Spinal cord (tissue), 9 donors: ENCODE measurements at regions not wholly inside any gene's neighbourhood (a gene's known extent, or its start where the extent isn't known, plus 50 kb on each side); places are given as distances from the start of the nearest gene placed in this dataset.

ENCODE experiments used
- DNase-seq, 6 donors: peaks; one replicate each; pipeline versions ENCODE4 v3.0.0 to v3.0.0-alpha.2; 2013 to 2015; ENCODE audit warnings: low spot score in 6 of 6, low read depth in 4 of 6
- H3K27ac ChIP-seq: one replicate; pipeline ENCODE4 v1.5.1; 2013; ENCODE audit warnings: low read depth, low read length, control low read depth
- H3K27me3 ChIP-seq: one replicate; pipeline ENCODE4 v1.6.1; 2013; ENCODE audit warnings: low read length; ENCODE audit not compliant: control insufficient read depth, insufficient read depth
- H3K36me3 ChIP-seq: one replicate; pipeline ENCODE4 v1.6.1; 2013; ENCODE audit warnings: low read length; ENCODE audit not compliant: control insufficient read depth, insufficient read depth
- H3K4me1 ChIP-seq: one replicate; pipeline ENCODE4 v1.6.1; 2013; ENCODE audit warnings: low read length; ENCODE audit not compliant: control insufficient read depth, insufficient read depth
- H3K4me3 ChIP-seq: one replicate; pipeline ENCODE4 v1.5.1; 2013; ENCODE audit warnings: low read depth, low read length, control low read depth
- H3K9me3 ChIP-seq: one replicate; pipeline ENCODE4 v1.6.1; 2013; ENCODE audit warnings: low read length; ENCODE audit not compliant: control insufficient read depth, insufficient read depth
- WGBS: methylation state at CpG from one replicate; pipeline ENCODE4 v1.1.5; 2013; ENCODE audit warnings: missing lambda C conversion rate; ENCODE audit not compliant: insufficient coverage; 5-methylcytosine and 5-hydroxymethylcytosine counted together
- donor health status: healthy.

- Histone ChIP-seq H3K27ac (no peak overlapping the region), H3K36me3 (no peaks in the 10 kb centered on the region), H3K27me3 (no peaks in the 10 kb centered on the region), H3K9me3 (no peaks in the 10 kb centered on the region), H3K4me1 (no peaks in the 10 kb centered on the region), H3K4me3 (no peak overlapping the region)
- no peak for DNase-seq
- no CpG with 5 or more reads among the region's 1 CpG for WGBS
These were observed 265.3 kb upstream of the PLEKHG7 start for GRCh38 chr12:92437452-92437851.

GRCh38 chr12:92436856-92437255, 265.9 kb upstream of the PLEKHG7 start:
- no peak overlapping the region for H3K27ac ChIP-seq
- H3K27me3 ChIP-seq, result no peaks in the 10 kb centered on the region
- no peaks in the 10 kb centered on the region for H3K36me3 ChIP-seq
- no peak overlapping the region for H3K4me3 ChIP-seq
- H3K9me3 ChIP-seq, result no peaks in the 10 kb centered on the region
- H3K4me1 ChIP-seq, result no peaks in the 10 kb centered on the region
- DNase-seq, result no peak
- WGBS, result 100% methylated on average over 2 of the region's 2 CpGs

- Histone ChIP-seq H3K27ac (no peak overlapping the region), H3K4me1 (no peaks in the 10 kb centered on the region), H3K4me3 (no peak overlapping the region), H3K36me3 (no peaks in the 10 kb centered on the region), H3K9me3 (no peaks in the 10 kb centered on the region), H3K27me3 (no peaks in the 10 kb centered on the region)
- no peak for DNase-seq
- 71% methylated on average over 1 of the region's 1 CpG for WGBS
These were observed 268.2 kb upstream of the PLEKHG7 start for GRCh38 chr12:92434607-92435025.

GRCh38 chr12:92432724-92433441, 269.9 kb upstream of the PLEKHG7 start:
- Histone ChIP-seq H3K4me3 (no peak overlapping the region), H3K4me1 (no peaks in the 10 kb centered on the region), H3K9me3 (no peaks in the 10 kb centered on the region), H3K27ac (no peak overlapping the region), H3K36me3 (no peaks in the 10 kb centered on the region), H3K27me3 (no peaks in the 10 kb centered on the region)
- WGBS, result 100% methylated on average over 1 of the region's 4 CpGs
- no peak for DNase-seq

- Histone ChIP-seq H3K4me3 (no peak overlapping the region), H3K9me3 (no peaks in the 10 kb centered on the region), H3K36me3 (no peaks in the 10 kb centered on the region), H3K27me3 (no peaks in the 10 kb centered on the region), H3K4me1 (no peaks in the 10 kb centered on the region), H3K27ac (no peak overlapping the region)
- WGBS, result 61% methylated on average over 2 of the region's 5 CpGs
- DNase-seq, result no peak
These were observed 271.6 kb upstream of the PLEKHG7 start for GRCh38 chr12:92431146-92431545.

GRCh38 chr12:92426332-92426731, 276.5 kb upstream of the PLEKHG7 start:
- no peak for DNase-seq
- Histone ChIP-seq H3K9me3 (no peaks in the 10 kb centered on the region), H3K36me3 (no peaks in the 10 kb centered on the region), H3K27ac (no peak overlapping the region), H3K4me1 (no peaks in the 10 kb centered on the region), H3K4me3 (no peak overlapping the region), H3K27me3 (no peaks in the 10 kb centered on the region)

DNA sequence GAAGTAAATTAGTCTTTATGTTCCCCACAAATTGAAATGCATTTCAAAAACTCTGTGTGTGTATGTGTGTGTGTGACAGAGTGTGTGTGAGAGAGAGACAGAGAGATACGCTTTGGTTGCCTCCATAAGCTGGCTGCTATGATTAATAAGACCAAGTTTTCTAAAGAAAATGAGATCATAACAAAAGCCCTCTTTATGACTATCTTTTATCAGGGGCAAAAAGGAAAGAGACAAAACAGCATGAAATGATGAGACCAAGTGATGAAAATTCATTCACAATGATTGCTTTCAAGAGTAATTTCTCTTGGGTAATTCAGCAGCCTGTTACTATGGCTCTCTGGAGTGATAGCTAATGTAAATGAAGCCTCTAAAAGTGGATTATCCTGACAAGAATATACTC, 277.6 kb upstream of the PLEKHG7 start:
- H3K4me3 ChIP-seq, result no peak overlapping the region
- WGBS, result no CpG with 5 or more reads among the region's 1 CpG
- no peaks in the 10 kb centered on the region for H3K9me3 ChIP-seq
- DNase-seq, result peak in 4 of 6 donors; percentile 17 to 95 (median 27)
- H3K4me1 ChIP-seq, result no peaks in the 10 kb centered on the region
- no peaks in the 10 kb centered on the region for H3K27me3 ChIP-seq
- H3K27ac ChIP-seq, result no peak overlapping the region
- H3K36me3 ChIP-seq, result no peaks in the 10 kb centered on the region

DNA sequence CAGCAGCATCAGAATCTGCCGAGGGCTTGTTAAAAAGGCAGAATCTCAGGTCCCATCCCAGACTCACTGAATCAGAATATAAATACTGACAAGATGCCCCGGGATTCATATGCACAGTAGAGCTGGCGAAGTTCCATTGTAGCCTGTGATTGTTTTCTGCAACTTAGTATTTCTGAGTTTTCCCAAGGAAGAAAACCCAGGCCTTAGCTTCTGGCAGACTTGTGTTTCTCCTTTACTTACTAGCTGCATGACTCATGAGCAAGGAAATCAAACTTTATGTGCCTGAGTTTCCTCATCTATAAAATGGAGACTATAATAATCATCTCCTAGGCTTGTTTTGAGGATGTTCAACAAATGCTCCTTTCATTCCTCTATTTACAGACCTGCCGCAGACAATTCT, 278.5 kb upstream of the PLEKHG7 start:
- H3K9me3 ChIP-seq, result no peaks in the 10 kb centered on the region
- H3K4me1 ChIP-seq, result no peaks in the 10 kb centered on the region
- H3K4me3 ChIP-seq, result no peak overlapping the region
- peak in 1 of 6 donors; percentile 28 for DNase-seq
- no peak overlapping the region for H3K27ac ChIP-seq
- H3K27me3 ChIP-seq, result no peaks in the 10 kb centered on the region
- no peaks in the 10 kb centered on the region for H3K36me3 ChIP-seq
- WGBS, result no CpG with 5 or more reads among the region's 4 CpGs

DNA sequence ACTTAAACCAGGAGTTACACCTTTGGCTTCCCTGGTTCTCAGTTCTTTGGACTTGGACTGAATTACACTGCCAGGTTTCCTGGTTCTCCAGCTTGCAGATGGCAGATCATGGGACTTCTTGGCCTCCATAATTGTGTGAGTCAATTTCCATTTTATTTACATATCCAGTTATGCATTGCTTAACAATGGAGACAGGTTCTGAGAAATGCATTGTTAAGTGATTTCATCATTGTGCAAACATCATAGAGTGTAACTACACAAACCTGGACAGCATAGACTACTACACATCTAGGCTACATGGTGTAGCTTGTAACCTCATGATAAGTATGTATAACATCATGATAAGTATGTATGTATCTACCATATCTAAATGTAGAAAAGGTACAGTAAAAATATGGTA, 276.1 kb upstream of the BTG1 start:
- DNase-seq, result no peak
- no peaks in the 10 kb centered on the region for H3K36me3 ChIP-seq
- no peak overlapping the region for H3K4me3 ChIP-seq
- H3K4me1 ChIP-seq, result no peaks in the 10 kb centered on the region
- no peak overlapping the region for H3K27ac ChIP-seq
- H3K9me3 ChIP-seq, result no peaks in the 10 kb centered on the region
- H3K27me3 ChIP-seq, result no peaks in the 10 kb centered on the region

GRCh38 chr12:92421042-92421441, 275.4 kb upstream of the BTG1 start:
- no peaks in the 10 kb centered on the region for H3K36me3 ChIP-seq
- H3K27ac ChIP-seq, result no peak overlapping the region
- H3K4me1 ChIP-seq, result no peaks in the 10 kb centered on the region
- no peak overlapping the region for H3K4me3 ChIP-seq
- no peaks in the 10 kb centered on the region for H3K27me3 ChIP-seq
- no CpG with 5 or more reads among the region's 1 CpG for WGBS
- H3K9me3 ChIP-seq, result no peaks in the 10 kb centered on the region
- no peak for DNase-seq
